ENCODE measurements at regions not wholly inside any gene's neighbourhood (a gene's known extent, or its start where the extent isn't known, plus 50 kb on each side); places are given as distances from the start of the nearest gene placed in this dataset.

GRCh38 chr2:7270011-7270431 lies 352.8 kb downstream of the RNF144A start:
- H3K9me3 Mint-ChIP-seq: peaks cover 50% of the 10 kb centered on the region

GRCh38 chr2:7272210-7272609 lies 355.0 kb downstream of the RNF144A start:
- H3K27ac Mint-ChIP-seq: no peak overlapping the region
- DNase-seq: no peak
- H3K9me3 Mint-ChIP-seq: peaks cover 48% of the 10 kb centered on the region
- peaks cover 14% of the 10 kb centered on the region for H3K36me3 Mint-ChIP-seq (ENCODE audit: low read depth)
- H3K4me3 Mint-ChIP-seq: no peak overlapping the region
- no peaks in the 10 kb centered on the region for H3K4me1 Mint-ChIP-seq (ENCODE audit: low read depth)
- H3K27me3 Mint-ChIP-seq (ENCODE audit: insufficient read depth): no peaks in the 10 kb centered on the region; the same call in none of the 2 replicates
- no peak for TF ChIP-seq CTCF (IDR thresholded peaks at IDR 0.05)

More at GRCh38 chr2:7270011-7270431, 352.8 kb downstream of the RNF144A start:
- Mint-ChIP-seq H3K4me1 (ENCODE audit: low read depth) (no peaks in the 10 kb centered on the region), H3K4me3 (no peak overlapping the region), H3K27ac (no peak overlapping the region), H3K36me3 (ENCODE audit: low read depth) (peaks cover 14% of the 10 kb centered on the region), H3K27me3 (ENCODE audit: insufficient read depth) (no peaks in the 10 kb centered on the region; the same call in none of the 2 replicates)
- no peak for TF ChIP-seq CTCF (IDR thresholded peaks at IDR 0.05)
- no peak for DNase-seq

- H3K27me3 Mint-ChIP-seq (ENCODE audit: insufficient read depth): no peaks in the 10 kb centered on the region; the same call in 1 of the 2 replicates
- no peaks in the 10 kb centered on the region for H3K4me1 Mint-ChIP-seq (ENCODE audit: low read depth)
- peaks cover 6% of the 10 kb centered on the region for H3K36me3 Mint-ChIP-seq (ENCODE audit: low read depth)
- H3K9me3 Mint-ChIP-seq: peaks cover 57% of the 10 kb centered on the region
- no peak for TF ChIP-seq CTCF (IDR thresholded peaks at IDR 0.05)
- DNase-seq: no peak
- H3K27ac Mint-ChIP-seq: no peak overlapping the region
- H3K4me3 Mint-ChIP-seq: no peak overlapping the region
Observed at GRCh38 chr2:7278984-7279383, 361.8 kb downstream of the RNF144A start.

- Mint-ChIP-seq H3K4me1 (ENCODE audit: low read depth) (no peaks in the 10 kb centered on the region), H3K4me3 (no peak overlapping the region), H3K9me3 (peaks cover 57% of the 10 kb centered on the region), H3K27ac (no peak overlapping the region), H3K36me3 (ENCODE audit: low read depth) (peaks cover under 1% of the 10 kb centered on the region; the same call in 1 of the 2 replicates), H3K27me3 (ENCODE audit: insufficient read depth) (no peaks in the 10 kb centered on the region; the same call in 1 of the 2 replicates)
- no peak for TF ChIP-seq CTCF (IDR thresholded peaks at IDR 0.05)
- no peak for DNase-seq
Observed at GRCh38 chr2:7279421-7279949, 362.3 kb downstream of the RNF144A start.

- H3K9me3 Mint-ChIP-seq: peaks cover 61% of the 10 kb centered on the region
- DNase-seq: no peak
- H3K4me1 Mint-ChIP-seq (ENCODE audit: low read depth): no peaks in the 10 kb centered on the region
- no peak overlapping the region for H3K4me3 Mint-ChIP-seq
- H3K27me3 Mint-ChIP-seq (ENCODE audit: insufficient read depth): no peaks in the 10 kb centered on the region; the same call in 1 of the 2 replicates
- H3K27ac Mint-ChIP-seq: no peak overlapping the region
- H3K36me3 Mint-ChIP-seq (ENCODE audit: low read depth): no peaks in the 10 kb centered on the region
- no peak for TF ChIP-seq CTCF (IDR thresholded peaks at IDR 0.05)
Observed at GRCh38 chr2:7280790-7281189, 363.6 kb downstream of the RNF144A start.

All from HFFc6 (cell line).